ES-I3 (cell line): ENCODE measurements at regions not wholly inside any gene's neighbourhood (a gene's known extent, or its start where the extent isn't known, plus 50 kb on each side); places are given as distances from the start of the nearest gene placed in this dataset.
"Not testable (repeated sequence)": the region's sequence is repeated elsewhere in the genome, so short reads cannot be mapped to it uniquely, and the experiment has no call there.

ENCODE experiments used
- H3K36me3 ChIP-seq: 2 replicates; pipeline ENCODE4 v1.6.1; 2013; ENCODE audit warnings: mild to moderate bottlenecking, low read length, control low read depth, moderate library complexity; ENCODE audit not compliant: insufficient read depth
- H3K4me1 ChIP-seq: 2 replicates; pipeline ENCODE4 v1.6.1; 2013; ENCODE audit warnings: mild to moderate bottlenecking, control low read depth, low read length; ENCODE audit not compliant: insufficient read depth
- H3K9ac ChIP-seq: 2 replicates; pipeline ENCODE4 v1.6.1; 2013; ENCODE audit warnings: low read depth, mild to moderate bottlenecking, low read length, moderate library complexity
- H3K9me3 ChIP-seq: 2 replicates; pipeline ENCODE4 v1.6.1; 2013; ENCODE audit warnings: mild to moderate bottlenecking, low read length, moderate library complexity; ENCODE audit not compliant: control insufficient read depth, insufficient read depth

- H3K36me3 ChIP-seq = no peaks in the 10 kb centered on the region
- no peaks in the 10 kb centered on the region for H3K9me3 ChIP-seq
- H3K9ac ChIP-seq = no peak overlapping the region
- no peaks in the 10 kb centered on the region; the same call in 1 of the 2 replicates for H3K4me1 ChIP-seq
Measured at GRCh38 chrX:1802912-1803311, 188.1 kb downstream of the ASMT start.

- Histone ChIP-seq H3K9me3 (no peaks in the 10 kb centered on the region), H3K9ac (no peak overlapping the region), H3K4me1 (no peaks in the 10 kb centered on the region; the same call in 1 of the 2 replicates), H3K36me3 (no peaks in the 10 kb centered on the region)
Measured at GRCh38 chrX:1803741-1804140, 188.9 kb downstream of the ASMT start.

- Histone ChIP-seq H3K4me1 (no peaks in the 10 kb centered on the region; the same call in 1 of the 2 replicates), H3K36me3 (no peaks in the 10 kb centered on the region), H3K9me3 (no peaks in the 10 kb centered on the region), H3K9ac (peak overlapping the region; percentile 15; the same call in 1 of the 2 replicates)
Measured at GRCh38 chrX:1807301-1807731, 192.5 kb downstream of the ASMT start.

- Histone ChIP-seq H3K4me1 (no peaks in the 10 kb centered on the region; the same call in 1 of the 2 replicates), H3K9ac (no peak overlapping the region), H3K36me3 (no peaks in the 10 kb centered on the region), H3K9me3 (no peaks in the 10 kb centered on the region)
Measured at GRCh38 chrX:1809581-1809980, 194.7 kb downstream of the ASMT start.

- Histone ChIP-seq H3K4me1 (no peaks in the 10 kb centered on the region), H3K9ac (no peak overlapping the region), H3K9me3 (no peaks in the 10 kb centered on the region), H3K36me3 (no peaks in the 10 kb centered on the region)
Measured at GRCh38 chrX:1813809-1814208, 198.9 kb downstream of the ASMT start.

GRCh38 chrX:1815456-1816175 lies 200.8 kb downstream of the ASMT start:
- H3K9me3 ChIP-seq = no peaks in the 10 kb centered on the region
- no peaks in the 10 kb centered on the region for H3K4me1 ChIP-seq
- H3K36me3 ChIP-seq = no peaks in the 10 kb centered on the region
- H3K9ac ChIP-seq = no peak overlapping the region

- H3K4me1 ChIP-seq, H3K9me3 ChIP-seq, H3K9ac ChIP-seq, H3K36me3 ChIP-seq: not testable (repeated sequence)
Measured at GRCh38 chrX:1816387-1816982, 201.6 kb downstream of the ASMT start.

GRCh38 chrX:1821846-1822245 lies 207.0 kb downstream of the ASMT start:
- H3K4me1 ChIP-seq = no peaks in the 10 kb centered on the region
- no peaks in the 10 kb centered on the region for H3K9me3 ChIP-seq
- no peak overlapping the region for H3K9ac ChIP-seq
- no peaks in the 10 kb centered on the region for H3K36me3 ChIP-seq

GRCh38 chrX:1824855-1825254 lies 210.0 kb downstream of the ASMT start:
- no peaks in the 10 kb centered on the region for H3K9me3 ChIP-seq
- no peaks in the 10 kb centered on the region for H3K36me3 ChIP-seq
- H3K9ac ChIP-seq = no peak overlapping the region
- H3K4me1 ChIP-seq = no peaks in the 10 kb centered on the region

GRCh38 chrX:1833656-1834360 lies 218.9 kb downstream of the ASMT start:
- H3K36me3 ChIP-seq = no peaks in the 10 kb centered on the region
- H3K9me3 ChIP-seq = peaks cover 17% of the 10 kb centered on the region
- H3K4me1 ChIP-seq = no peaks in the 10 kb centered on the region
- no peak overlapping the region for H3K9ac ChIP-seq

- Histone ChIP-seq H3K9me3 (peaks cover 17% of the 10 kb centered on the region), H3K9ac (no peak overlapping the region), H3K4me1 (no peaks in the 10 kb centered on the region), H3K36me3 (no peaks in the 10 kb centered on the region)
Measured at GRCh38 chrX:1835056-1835455, 220.2 kb downstream of the ASMT start.

- no peak overlapping the region for H3K9ac ChIP-seq
- H3K9me3 ChIP-seq = peaks cover 17% of the 10 kb centered on the region
- H3K36me3 ChIP-seq = no peaks in the 10 kb centered on the region
- H3K4me1 ChIP-seq = no peaks in the 10 kb centered on the region
Measured at GRCh38 chrX:1836683-1837082, 221.8 kb downstream of the ASMT start.

GRCh38 chrX:1841746-1842145 lies 226.9 kb downstream of the ASMT start:
- Histone ChIP-seq H3K36me3 (no peaks in the 10 kb centered on the region), H3K9ac (no peak overlapping the region), H3K9me3 (peaks cover 9% of the 10 kb centered on the region; the same call in 1 of the 2 replicates), H3K4me1 (no peaks in the 10 kb centered on the region)

- not testable (repeated sequence) for H3K4me1 ChIP-seq, H3K9me3 ChIP-seq, H3K9ac ChIP-seq
Measured at GRCh38 chrX:1847000-1847399, 232.1 kb downstream of the ASMT start.

GRCh38 chrX:1847790-1848189 lies 232.9 kb downstream of the ASMT start:
- not testable (repeated sequence) for H3K9ac ChIP-seq, H3K4me1 ChIP-seq, H3K36me3 ChIP-seq, H3K9me3 ChIP-seq

More at GRCh38 chrX:1847000-1847399, 232.1 kb downstream of the ASMT start:
- H3K36me3 ChIP-seq = not testable (repeated sequence)
